IMR-90 (cell line): ENCODE measurements at regions not wholly inside any gene's neighbourhood (a gene's known extent, or its start where the extent isn't known, plus 50 kb on each side); places are given as distances from the start of the nearest gene placed in this dataset.
"Not testable (repeated sequence)": the region's sequence is repeated elsewhere in the genome, so short reads cannot be mapped to it uniquely, and the experiment has no call there.

Experiments
- ATAC-seq: fragments of 200-7000 bp; cut with Tn5 transposase; 2 replicates; pipeline ENCODE4 v1.9.1; 2020; ENCODE audit warnings: low read depth, mild to moderate bottlenecking, moderate library complexity
- BruUV-seq: library from RNA; stranded (reverse); fragments of 400-500 nt; replicated peaks from 2 replicates; lab custom pipeline; 2021; lab: Mats Ljungman, UMichigan
- CTCF ChIA-PET: fragments of 300-600 bp; formaldehyde crosslinking; extraction: SDS; loops from one replicate; lab custom pipeline; 2021; ENCODE audit warnings: antibody characterized with exemption; lab: Yijun Ruan, JAX
- POLR2A ChIA-PET: fragments of 300-600 bp; sonication (Branson Sonifier 250); formaldehyde crosslinking; loops from one replicate; lab custom pipeline; 2022; ENCODE audit warnings: antibody characterized with exemption; ENCODE audit not compliant: unreplicated experiment; lab: Charles Lee
- DNase-seq: peaks from one replicate; pipeline ENCODE4 v3.0.0; 2013
- H2AFZ ChIP-seq: replicated peaks from 2 replicates; pipeline ENCODE3; 2013; ENCODE audit warnings: low read length, mild to moderate bottlenecking; ENCODE audit not compliant: poor library complexity
- H2AK5ac ChIP-seq: 2 replicates; pipeline ENCODE4 v1.6.1; 2013; ENCODE audit warnings: low read depth, low read length, inconsistent platforms
- H2AK9ac ChIP-seq: replicated peaks from 2 replicates; pipeline ENCODE3; 2013; ENCODE audit warnings: mild to moderate bottlenecking, low read depth, low read length, moderate library complexity; ENCODE audit not compliant: poor library complexity
- H2BK120ac ChIP-seq: 2 replicates; pipeline ENCODE4 v1.6.1; 2013; ENCODE audit warnings: low read depth, low read length, inconsistent platforms
- H2BK15ac ChIP-seq: 3 replicates; pipeline ENCODE4 v1.6.1; 2013; ENCODE audit warnings: low read depth, low read length, inconsistent platforms
- H2BK20ac ChIP-seq: 2 replicates; pipeline ENCODE4 v1.6.1; 2013; ENCODE audit warnings: low read depth, mild to moderate bottlenecking, inconsistent platforms, low read length, moderate library complexity
- H2BK5ac ChIP-seq: 2 replicates; pipeline ENCODE4 v1.6.1; 2013; ENCODE audit warnings: mild to moderate bottlenecking, low read depth, low read length, inconsistent platforms; ENCODE audit not compliant: poor library complexity, severe bottlenecking
- H3K14ac ChIP-seq: replicated peaks from 2 replicates; pipeline ENCODE4 v1.6.1; 2013; ENCODE audit warnings: low read depth, low read length, inconsistent platforms
- H3K18ac ChIP-seq: 2 replicates; pipeline ENCODE4 v1.6.1; 2013; ENCODE audit warnings: low read depth, low read length, control low read depth
- H3K23ac ChIP-seq: 2 replicates; pipeline ENCODE4 v1.6.1; 2013; ENCODE audit warnings: low read depth, low read length, inconsistent platforms
- H3K27ac ChIP-seq: 2 replicates; pipeline ENCODE4 v1.5.1; 2013; ENCODE audit warnings: mild to moderate bottlenecking, control low read depth, low read length; ENCODE audit not compliant: insufficient read depth
- H3K27me3 ChIP-seq: 2 replicates; pipeline ENCODE4 v1.6.1; 2013; ENCODE audit warnings: low read length; ENCODE audit not compliant: control insufficient read depth, insufficient read depth
- H3K36me3 ChIP-seq: 2 replicates; pipeline ENCODE4 v1.6.1; 2013; ENCODE audit warnings: low read length, mixed read lengths; ENCODE audit not compliant: control insufficient read depth, insufficient read depth
- H3K4ac ChIP-seq: 2 replicates; pipeline ENCODE4 v1.6.1; 2013; ENCODE audit warnings: low read depth, low read length, inconsistent platforms
- H3K4me1 ChIP-seq: 2 replicates; pipeline ENCODE4 v1.6.1; 2013; ENCODE audit warnings: low read length, mixed read lengths; ENCODE audit not compliant: control insufficient read depth, insufficient read depth
- H3K4me2 ChIP-seq: 2 replicates; pipeline ENCODE4 v1.6.1; 2013; ENCODE audit warnings: low read depth, mild to moderate bottlenecking, control low read depth, low read length, moderate library complexity
- H3K4me3 ChIP-seq: 2 replicates; pipeline ENCODE4 v1.5.1; 2013; ENCODE audit warnings: low read depth, mild to moderate bottlenecking, control low read depth, low read length, moderate library complexity; ENCODE audit not compliant: insufficient read depth
- H3K56ac ChIP-seq: 2 replicates; pipeline ENCODE4 v1.6.1; 2013; ENCODE audit warnings: low read length, inconsistent platforms; ENCODE audit not compliant: insufficient read depth; ENCODE audit errors: extremely low read depth
- H3K79me1 ChIP-seq, 2 experiments: 2 replicates each; pipeline ENCODE4 v1.6.1; 2013; ENCODE audit warnings: low read length in 2 of 2, inconsistent platforms in 1 of 2, low read depth in 1 of 2
- H3K9ac ChIP-seq: 2 replicates; pipeline ENCODE4 v1.6.1; 2013; ENCODE audit warnings: low read depth, low read length, control low read depth
- H3K9me1 ChIP-seq: 2 replicates; pipeline ENCODE4 v1.6.1; 2013; ENCODE audit warnings: low read length, inconsistent platforms; ENCODE audit not compliant: insufficient read depth
- H3K9me3 ChIP-seq: 2 replicates; pipeline ENCODE4 v1.6.1; 2013; ENCODE audit warnings: low read length; ENCODE audit not compliant: control insufficient read depth, insufficient read depth
- H4K20me1 ChIP-seq: 2 replicates; pipeline ENCODE4 v1.6.1; 2013; ENCODE audit warnings: low read length, inconsistent platforms; ENCODE audit not compliant: insufficient read depth
- H4K5ac ChIP-seq: 2 replicates; pipeline ENCODE4 v1.6.1; 2013; ENCODE audit warnings: mild to moderate bottlenecking, low read depth, low read length, control low read depth
- H4K8ac ChIP-seq, 2 experiments: 2 replicates each; pipeline ENCODE4 v1.6.1; 2013; ENCODE audit warnings: low read depth in 2 of 2, low read length in 2 of 2, control low read depth in 1 of 2, inconsistent platforms in 1 of 2
- H4K91ac ChIP-seq: 2 replicates; pipeline ENCODE4 v1.6.1; 2013; ENCODE audit warnings: low read depth, low read length, inconsistent platforms; ENCODE audit not compliant: insufficient read depth
- WGBS, 2 experiments: methylation state at CpG; one replicate each; pipeline versions ENCODE4 v1.1.5 to v1.1.7; 2013; ENCODE audit warnings: missing lambda C conversion rate in 2 of 2; ENCODE audit not compliant: insufficient read length in 1 of 2; ENCODE audit errors: extremely low coverage in 2 of 2; 5-methylcytosine and 5-hydroxymethylcytosine counted together
- dilution Hi-C: fragments of 300-500 bp; cut with HindIII; formaldehyde crosslinking; loops from one replicate; pipeline ENCODE4 v1.14.3; 2018; ENCODE audit warnings: low sequenced_read_pairs; ENCODE audit not compliant: unreplicated experiment
- in situ Hi-C: fragments of 300-500 bp; cut with MboI; formaldehyde crosslinking; loops from 3 replicates; pipeline ENCODE4 v1.14.3; 2019; ENCODE audit warnings: low sequenced_read_pairs, inconsistent platforms, mixed read lengths
- intact Hi-C: fragments of 100-400 bp; cut with micrococcal nuclease; formaldehyde crosslinking; loops from 2 replicates; pipeline ENCODE4 v1.10.0; 2022

- H2AK5ac ChIP-seq, H3K18ac ChIP-seq, POLR2A ChIA-PET, H2BK5ac ChIP-seq, H2AK9ac ChIP-seq, CTCF ChIA-PET, H4K20me1 ChIP-seq, H3K27me3 ChIP-seq, DNase-seq, H3K4me3 ChIP-seq, H4K5ac ChIP-seq, H3K9me1 ChIP-seq, intact Hi-C loops, H4K91ac ChIP-seq, H3K56ac ChIP-seq, H3K27ac ChIP-seq, H3K79me1 ChIP-seq, H2BK15ac ChIP-seq, H2BK20ac ChIP-seq, in situ Hi-C loops, BruUV-seq, H3K23ac ChIP-seq, H3K4me2 ChIP-seq, H3K9ac ChIP-seq, H3K36me3 ChIP-seq, H3K4ac ChIP-seq, ATAC-seq, H3K14ac ChIP-seq, dilution Hi-C loops, H4K8ac ChIP-seq, H2BK120ac ChIP-seq, H3K9me3 ChIP-seq, H3K4me1 ChIP-seq, H2AFZ ChIP-seq: not testable (repeated sequence)
- no CpG with 5 or more reads among the region's 1 CpG for WGBS, 2 experiments
Observed at GRCh38 chr10:123232879-123233278, 78.7 kb downstream of the BUB3 start.

- H3K27ac ChIP-seq, H3K14ac ChIP-seq, H3K4me2 ChIP-seq, H2BK5ac ChIP-seq, H4K5ac ChIP-seq, H3K36me3 ChIP-seq, H3K9me3 ChIP-seq, H2BK20ac ChIP-seq, in situ Hi-C loops, H2AK5ac ChIP-seq, BruUV-seq, H2AK9ac ChIP-seq, H3K9ac ChIP-seq, H4K20me1 ChIP-seq, H3K9me1 ChIP-seq, H3K27me3 ChIP-seq, dilution Hi-C loops, H3K18ac ChIP-seq, H3K23ac ChIP-seq, H3K79me1 ChIP-seq, H2BK15ac ChIP-seq, H2BK120ac ChIP-seq, H3K56ac ChIP-seq, H4K8ac ChIP-seq, H3K4me3 ChIP-seq, H2AFZ ChIP-seq, CTCF ChIA-PET, DNase-seq, intact Hi-C loops, H3K4me1 ChIP-seq, POLR2A ChIA-PET, H4K91ac ChIP-seq, H3K4ac ChIP-seq, ATAC-seq: not testable (repeated sequence)
- no CpG with 5 or more reads among the region's 4 CpGs for WGBS, 2 experiments
Observed at GRCh38 chr10:123235014-123235413, 80.8 kb downstream of the BUB3 start.
